K562 (cell line): ENCODE measurements at regions not wholly inside any gene's neighbourhood (a gene's known extent, or its start where the extent isn't known, plus 50 kb on each side); places are given as distances from the start of the nearest gene placed in this dataset.

Experiments
- ARID3A ChIP-seq: IDR thresholded peaks from 2 replicates; pipeline ENCODE4 v1.6.1; 2012; ENCODE audit warnings: low read depth, low read length, improper control_type of control experiment, borderline replicate concordance
- ATF4 ChIP-seq: fragments of 450-650 bp; formaldehyde crosslinking; IDR thresholded peaks from 2 replicates; pipeline ENCODE4 v1.4.0; 2022; ENCODE audit warnings: mild to moderate bottlenecking, moderate library complexity
- ATF7 ChIP-seq: fragments of 450-650 bp; IDR thresholded peaks from 2 replicates; pipeline ENCODE4 v1.7.1; 2014; ENCODE audit warnings: mild to moderate bottlenecking, moderate library complexity
- BMI1 ChIP-seq: fragments of 150-350 bp; IDR thresholded peaks from 2 replicates; pipeline ENCODE4 v1.6.1; 2014; ENCODE audit warnings: low read length
- CBFA2T3 ChIP-seq: fragments of 450-650 bp; IDR thresholded peaks from 2 replicates; pipeline ENCODE4 v1.6.1; 2017
- CSDE1 ChIP-seq, 2 experiments: fragments of 450-650 bp; IDR thresholded peaks; 2 replicates each; pipeline ENCODE4 v1.6.1; 2016; ENCODE audit warnings: mild to moderate bottlenecking in 1 of 2
- DACH1 ChIP-seq: fragments of 450-650 bp; IDR thresholded peaks from 2 replicates; pipeline ENCODE4 v1.6.1; 2018; ENCODE audit not compliant: partially characterized antibody
- HDAC2 ChIP-seq: fragments of 450-650 bp; IDR thresholded peaks from 2 replicates; pipeline ENCODE4 v1.6.1; 2016; ENCODE audit warnings: mild to moderate bottlenecking
- MYBL2 ChIP-seq, 2 experiments: fragments of 450-650 bp in 1 of 2; sonication (generic) in 1 of 2; formaldehyde crosslinking in 1 of 2; IDR thresholded peaks; 2 replicates each; pipeline versions ENCODE4 v1.6.1 to v1.8.1; 2017 to 2022; ENCODE audit warnings: borderline replicate concordance in 1 of 2, inconsistent platforms in 1 of 2, low read depth in 1 of 2, mild to moderate bottlenecking in 1 of 2, missing genetic modification reagents in 1 of 2, moderate library complexity in 1 of 2
- NR2C2 ChIP-seq, 2 experiments: fragments of 200-800 bp in 1 of 2; sonication (Bioruptor generic) in 1 of 2; sonication (generic) in 1 of 2; formaldehyde crosslinking in 1 of 2; IDR thresholded peaks; 2 replicates each; pipeline versions ENCODE4 v1.6.1 to v1.8.0; 2016 to 2022; ENCODE audit warnings: mild to moderate bottlenecking in 1 of 2, missing compliant biosample characterization in 1 of 2, missing genetic modification characterization in 1 of 2, missing genetic modification reagents in 1 of 2
- PHF20 ChIP-seq: fragments of 450-650 bp; IDR thresholded peaks from 2 replicates; pipeline ENCODE4 v1.6.1; 2018; ENCODE audit not compliant: partially characterized antibody
- SMAD3 ChIP-seq: fragments of 450-650 bp; formaldehyde crosslinking; conservative IDR thresholded peaks from 2 replicates; pipeline ENCODE4 v1.4.0; 2020; ENCODE audit warnings: mild to moderate bottlenecking
- SP2 ChIP-seq: IDR thresholded peaks from 2 replicates; pipeline ENCODE4 v1.6.1; 2011; ENCODE audit warnings: mild to moderate bottlenecking, low read depth, low read length, moderate library complexity; ENCODE audit not compliant: poor library complexity, severe bottlenecking; ENCODE audit errors: extremely low read depth
- STAT5A ChIP-seq: IDR thresholded peaks from 2 replicates; pipeline ENCODE4 v1.6.1; 2012; ENCODE audit warnings: low read length, inconsistent platforms, borderline replicate concordance
- TRIM24 ChIP-seq, 2 experiments: fragments of 450-650 bp; IDR thresholded peaks; 2 replicates each; pipeline ENCODE4 v1.6.1; 2016
- ZNF12 ChIP-seq: sonication (generic); formaldehyde crosslinking; IDR thresholded peaks from 2 replicates; pipeline ENCODE4 v1.4.0; 2020; ENCODE audit warnings: mild to moderate bottlenecking, missing genetic modification reagents
- ZNF124 ChIP-seq: sonication (generic); formaldehyde crosslinking; IDR thresholded peaks from 2 replicates; pipeline ENCODE4 v1.8.1; 2022; ENCODE audit warnings: missing genetic modification reagents
- ZNF431 ChIP-seq: sonication (generic); formaldehyde crosslinking; IDR thresholded peaks from 2 replicates; pipeline ENCODE4 v1.8.0; 2022; ENCODE audit warnings: mild to moderate bottlenecking, missing genetic modification reagents
- TF ChIP-seq, protein P1 (sequence below): sonication (generic); formaldehyde crosslinking; IDR thresholded peaks from 2 replicates; pipeline ENCODE4 v1.8.0; 2022; ENCODE audit warnings: mild to moderate bottlenecking, missing genetic modification reagents
- TF ChIP-seq, protein P2 (sequence below): fragments of 250-450 bp; sonication (Bioruptor Pico); IDR thresholded peaks from 2 replicates; pipeline ENCODE4 v1.8.0; 2021; ENCODE audit warnings: moderate library complexity, mild to moderate bottlenecking, inconsistent platforms
- TF ChIP-seq, protein P3 (sequence below): fragments of 450-650 bp; formaldehyde crosslinking; IDR thresholded peaks from 2 replicates; pipeline ENCODE4 v1.4.0; 2020; ENCODE audit warnings: mild to moderate bottlenecking, moderate library complexity

DNA sequence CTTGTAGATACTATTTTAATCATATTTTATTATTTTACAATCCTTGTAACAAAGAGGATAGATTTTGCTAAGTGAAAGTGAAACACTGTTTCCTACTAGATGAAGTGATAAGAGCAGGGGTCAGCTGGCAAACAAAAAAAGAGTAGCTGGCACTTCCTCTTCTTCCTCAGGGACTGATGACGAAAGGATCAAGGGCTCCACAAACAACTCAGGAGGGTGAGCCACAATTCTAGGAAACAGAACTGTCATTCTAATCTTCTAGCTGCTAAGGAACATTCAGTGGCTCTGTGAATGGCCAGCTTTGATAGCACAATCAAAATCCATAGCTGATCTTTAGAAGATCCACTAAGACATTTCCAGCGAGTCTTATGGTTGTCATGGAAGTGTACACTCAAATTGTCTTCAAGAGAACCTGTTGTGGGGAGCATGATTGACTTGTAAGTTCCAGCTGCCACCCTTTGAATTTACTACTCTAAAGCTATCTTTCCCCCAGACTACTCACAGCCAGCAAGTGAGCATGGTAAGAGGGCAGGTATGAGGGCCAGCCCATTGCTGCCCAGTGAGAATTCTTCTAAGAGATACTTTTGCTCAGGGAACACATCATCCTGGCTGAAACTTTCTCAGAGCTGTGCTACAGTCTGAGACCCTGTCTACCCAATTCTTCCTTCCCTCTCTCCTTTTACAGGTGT, 275.7 kb upstream of the RASGEF1B start (continued):
- no peak for TF ChIP-seq ZNF124 (CRISPR knock-in tag)
- TF ChIP-seq NR2C2 (CRISPR knock-in tag; IDR thresholded peaks at IDR 0.05), result no peak
- peak; percentile 64 for TF ChIP-seq NR2C2 (tag; IDR thresholded peaks at IDR 0.05)
- TF ChIP-seq, protein P1, sequence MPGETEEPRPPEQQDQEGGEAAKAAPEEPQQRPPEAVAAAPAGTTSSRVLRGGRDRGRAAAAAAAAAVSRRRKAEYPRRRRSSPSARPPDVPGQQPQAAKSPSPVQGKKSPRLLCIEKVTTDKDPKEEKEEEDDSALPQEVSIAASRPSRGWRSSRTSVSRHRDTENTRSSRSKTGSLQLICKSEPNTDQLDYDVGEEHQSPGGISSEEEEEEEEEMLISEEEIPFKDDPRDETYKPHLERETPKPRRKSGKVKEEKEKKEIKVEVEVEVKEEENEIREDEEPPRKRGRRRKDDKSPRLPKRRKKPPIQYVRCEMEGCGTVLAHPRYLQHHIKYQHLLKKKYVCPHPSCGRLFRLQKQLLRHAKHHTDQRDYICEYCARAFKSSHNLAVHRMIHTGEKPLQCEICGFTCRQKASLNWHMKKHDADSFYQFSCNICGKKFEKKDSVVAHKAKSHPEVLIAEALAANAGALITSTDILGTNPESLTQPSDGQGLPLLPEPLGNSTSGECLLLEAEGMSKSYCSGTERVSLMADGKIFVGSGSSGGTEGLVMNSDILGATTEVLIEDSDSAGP (CRISPR knock-in tag), result no peak
- no peak for TF ChIP-seq CSDE1 (IDR thresholded peaks at IDR 0.05)
- TF ChIP-seq ATF4 (CRISPR knock-in tag), result no peak
- no peak for TF ChIP-seq ZNF431
- peak; percentile 34 for TF ChIP-seq DACH1
- TF ChIP-seq PHF20, result no peak
- TF ChIP-seq, protein P2, sequence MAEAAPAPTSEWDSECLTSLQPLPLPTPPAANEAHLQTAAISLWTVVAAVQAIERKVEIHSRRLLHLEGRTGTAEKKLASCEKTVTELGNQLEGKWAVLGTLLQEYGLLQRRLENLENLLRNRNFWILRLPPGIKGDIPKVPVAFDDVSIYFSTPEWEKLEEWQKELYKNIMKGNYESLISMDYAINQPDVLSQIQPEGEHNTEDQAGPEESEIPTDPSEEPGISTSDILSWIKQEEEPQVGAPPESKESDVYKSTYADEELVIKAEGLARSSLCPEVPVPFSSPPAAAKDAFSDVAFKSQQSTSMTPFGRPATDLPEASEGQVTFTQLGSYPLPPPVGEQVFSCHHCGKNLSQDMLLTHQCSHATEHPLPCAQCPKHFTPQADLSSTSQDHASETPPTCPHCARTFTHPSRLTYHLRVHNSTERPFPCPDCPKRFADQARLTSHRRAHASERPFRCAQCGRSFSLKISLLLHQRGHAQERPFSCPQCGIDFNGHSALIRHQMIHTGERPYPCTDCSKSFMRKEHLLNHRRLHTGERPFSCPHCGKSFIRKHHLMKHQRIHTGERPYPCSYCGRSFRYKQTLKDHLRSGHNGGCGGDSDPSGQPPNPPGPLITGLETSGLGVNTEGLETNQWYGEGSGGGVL (CRISPR knock-in tag), result no peak
- TF ChIP-seq ZNF12 (CRISPR knock-in tag), result no peak
- TF ChIP-seq, protein P3, sequence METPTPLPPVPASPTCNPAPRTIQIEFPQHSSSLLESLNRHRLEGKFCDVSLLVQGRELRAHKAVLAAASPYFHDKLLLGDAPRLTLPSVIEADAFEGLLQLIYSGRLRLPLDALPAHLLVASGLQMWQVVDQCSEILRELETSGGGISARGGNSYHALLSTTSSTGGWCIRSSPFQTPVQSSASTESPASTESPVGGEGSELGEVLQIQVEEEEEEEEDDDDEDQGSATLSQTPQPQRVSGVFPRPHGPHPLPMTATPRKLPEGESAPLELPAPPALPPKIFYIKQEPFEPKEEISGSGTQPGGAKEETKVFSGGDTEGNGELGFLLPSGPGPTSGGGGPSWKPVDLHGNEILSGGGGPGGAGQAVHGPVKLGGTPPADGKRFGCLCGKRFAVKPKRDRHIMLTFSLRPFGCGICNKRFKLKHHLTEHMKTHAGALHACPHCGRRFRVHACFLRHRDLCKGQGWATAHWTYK (CRISPR knock-in tag), result no peak
- no peak for TF ChIP-seq SMAD3
- peak; percentile 52; the same call in 1 of the 2 replicates for TF ChIP-seq STAT5A
- no peak for TF ChIP-seq MYBL2 (IDR thresholded peaks at IDR 0.05; ENCODE audit: low read depth)
- no peak for TF ChIP-seq MYBL2 (CRISPR knock-in tag; IDR thresholded peaks at IDR 0.05; ENCODE audit: borderline replicate concordance)
- TF ChIP-seq HDAC2, result 0 out of 2 replicates have a peak, but pooled peaks have one; percentile 26
- TF ChIP-seq ATF7, result peak; percentile 80
- TF ChIP-seq CBFA2T3, result peak; percentile 78
- peak in 1 of 2 experiments; percentile 55; a peak in 2 of 4 replicates for TF ChIP-seq TRIM24 (IDR thresholded peaks at IDR 0.05)
- peak; percentile 54; the same call in 1 of the 2 replicates for TF ChIP-seq ARID3A
- TF ChIP-seq SP2, result no peak
- TF ChIP-seq BMI1, result no peak
